Esophagus squamous epithelium (tissue), 5 donors: ENCODE measurements at regions not wholly inside any gene's neighbourhood (a gene's known extent, or its start where the extent isn't known, plus 50 kb on each side); places are given as distances from the start of the nearest gene placed in this dataset.
A peak's percentile ranks its signal among the peaks of the same experiment; 100 is the strongest.

ENCODE experiments used
- DNase-seq: peaks from one replicate; lab custom pipeline; 2025; lab: John Stamatoyannopoulos, UW
- H3K27ac ChIP-seq, 4 donors: fragments of 200-600 bp; sonication (generic); one replicate each; pipeline ENCODE4 v1.5.1; 2016 to 2019; ENCODE audit warnings: mild to moderate bottlenecking in 1 of 4
- H3K27me3 ChIP-seq, 4 donors: fragments of 200-600 bp; sonication (generic); 1 replicate in 3 of 4; 2 replicates in 1 of 4; pipeline versions ENCODE4 v1.5.1 to v1.6.0; 2017 to 2021; ENCODE audit warnings: antibody characterized with exemption in 1 of 4
- H3K36me3 ChIP-seq, 3 donors: fragments of 200-600 bp; sonication (generic); one replicate each; pipeline ENCODE4 v1.5.1; 2016 to 2019
- H3K4me1 ChIP-seq, 3 donors: fragments of 200-600 bp; sonication (generic); one replicate each; pipeline ENCODE4 v1.5.1; 2017 to 2019
- H3K4me3 ChIP-seq, 4 donors: fragments of 200-600 bp; sonication (generic); 1 replicate in 3 of 4; 2 replicates in 1 of 4; pipeline ENCODE4 v1.5.1; 2016 to 2019; ENCODE audit warnings: mild to moderate bottlenecking in 2 of 4, moderate library complexity in 1 of 4
- H3K9me3 ChIP-seq, 3 donors: fragments of 200-600 bp; sonication (generic); one replicate each; pipeline ENCODE4 v1.5.1; 2016 to 2019
- POLR2A ChIP-seq, 4 donors: fragments of 450-650 bp; IDR thresholded peaks; one replicate each; pipeline ENCODE4 v1.6.1; 2017; ENCODE audit warnings: antibody characterized with exemption in 4 of 4, mild to moderate bottlenecking in 4 of 4, moderate library complexity in 3 of 4
- WGBS, 2 donors: methylation state at CpG; one replicate each; pipeline ENCODE4 v1.1.5; 2018; 5-methylcytosine and 5-hydroxymethylcytosine counted together
- intact Hi-C: fragments of 100-400 bp; cut with DNase I; formaldehyde crosslinking; loops from one replicate; pipeline ENCODE4 v1.15.0; 2022
- TF ChIP-seq, protein P1 (sequence below), 6 experiments: fragments of 450-650 bp in 4 of 6; fragments of 200-600 bp in 2 of 6; sonication (generic) in 2 of 6; IDR thresholded peaks; one replicate each; pipeline ENCODE4 v1.5.1; 2016 to 2019; ENCODE audit warnings: antibody characterized with exemption in 6 of 6, mild to moderate bottlenecking in 4 of 6, moderate library complexity in 4 of 6
- donor health status: DM: yes; HTN: yes; CAD: no.

DNA sequence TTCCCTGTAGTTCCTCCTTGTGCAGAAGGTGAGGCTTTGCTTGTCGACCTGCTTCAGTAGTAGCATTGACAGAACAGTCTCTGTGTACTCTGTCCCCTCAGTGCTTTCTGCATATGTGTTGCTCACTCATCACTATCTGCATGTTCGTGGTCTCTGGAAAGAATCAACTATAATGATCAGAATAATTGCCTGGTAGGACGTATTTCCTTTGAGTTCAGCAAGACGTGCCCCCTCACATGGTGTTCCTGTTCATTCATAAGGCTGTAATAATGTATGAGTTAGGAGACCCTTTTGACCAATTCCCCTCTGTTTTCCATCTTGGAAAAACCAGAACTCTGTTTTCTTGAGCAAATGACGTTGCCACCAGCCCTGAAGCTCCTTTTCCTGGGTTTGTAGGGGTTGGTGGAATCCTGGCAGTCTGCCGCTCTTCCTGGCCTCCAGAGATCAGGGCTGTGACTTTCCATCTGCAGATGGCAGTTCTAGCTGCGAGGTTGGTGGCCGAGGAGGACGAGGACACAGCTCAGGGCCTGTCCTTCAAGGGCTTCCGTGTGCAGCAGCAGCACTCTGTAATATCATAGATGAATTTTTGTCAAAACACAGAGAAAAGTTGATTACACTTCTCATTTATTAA lies 61.9 kb downstream of the EXOSC2 start:
- no peak for TF ChIP-seq POLR2A (IDR thresholded peaks at IDR 0.05)
- TF ChIP-seq, protein P1, sequence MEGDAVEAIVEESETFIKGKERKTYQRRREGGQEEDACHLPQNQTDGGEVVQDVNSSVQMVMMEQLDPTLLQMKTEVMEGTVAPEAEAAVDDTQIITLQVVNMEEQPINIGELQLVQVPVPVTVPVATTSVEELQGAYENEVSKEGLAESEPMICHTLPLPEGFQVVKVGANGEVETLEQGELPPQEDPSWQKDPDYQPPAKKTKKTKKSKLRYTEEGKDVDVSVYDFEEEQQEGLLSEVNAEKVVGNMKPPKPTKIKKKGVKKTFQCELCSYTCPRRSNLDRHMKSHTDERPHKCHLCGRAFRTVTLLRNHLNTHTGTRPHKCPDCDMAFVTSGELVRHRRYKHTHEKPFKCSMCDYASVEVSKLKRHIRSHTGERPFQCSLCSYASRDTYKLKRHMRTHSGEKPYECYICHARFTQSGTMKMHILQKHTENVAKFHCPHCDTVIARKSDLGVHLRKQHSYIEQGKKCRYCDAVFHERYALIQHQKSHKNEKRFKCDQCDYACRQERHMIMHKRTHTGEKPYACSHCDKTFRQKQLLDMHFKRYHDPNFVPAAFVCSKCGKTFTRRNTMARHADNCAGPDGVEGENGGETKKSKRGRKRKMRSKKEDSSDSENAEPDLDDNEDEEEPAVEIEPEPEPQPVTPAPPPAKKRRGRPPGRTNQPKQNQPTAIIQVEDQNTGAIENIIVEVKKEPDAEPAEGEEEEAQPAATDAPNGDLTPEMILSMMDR (IDR thresholded peaks at IDR 0.05): no peak
- H3K4me1 ChIP-seq: peaks cover 0 to 16% (median 3%) of the 10 kb centered on the region in 3 donors
- no peak overlapping the region for H3K27ac ChIP-seq
- H3K27me3 ChIP-seq: no peaks in the 10 kb centered on the region
- WGBS, 2 donors: 73 to 85% methylated on average over 8 to 10 of the region's 10 CpGs
- intact Hi-C loops: no loop called here
- no peak overlapping the region for H3K4me3 ChIP-seq
- no peaks in the 10 kb centered on the region for H3K9me3 ChIP-seq
- H3K36me3 ChIP-seq: peaks cover 0 to 7% (median 0%) of the 10 kb centered on the region in 3 donors
- no peak for DNase-seq

GRCh38 chr9:130756037-130756436 lies 62.5 kb downstream of the EXOSC2 start:
- Histone ChIP-seq H3K27me3 (no peaks in the 10 kb centered on the region), H3K9me3 (no peaks in the 10 kb centered on the region), H3K4me1 (peaks cover 0 to 16% (median 3%) of the 10 kb centered on the region in 3 donors), H3K36me3 (peaks cover 0 to 7% (median 0%) of the 10 kb centered on the region in 3 donors), H3K4me3 (no peak overlapping the region), H3K27ac (no peak overlapping the region)
- 24 to 27% methylated on average over 2 of the region's 2 CpGs for whole genome bisulfite sequencing, 2 donors
- no peak for DNase-seq
- TF ChIP-seq, protein P1 (IDR thresholded peaks at IDR 0.05): no peak
- no peak for TF ChIP-seq POLR2A (IDR thresholded peaks at IDR 0.05)
- intact Hi-C loops: no loop called here

DNA sequence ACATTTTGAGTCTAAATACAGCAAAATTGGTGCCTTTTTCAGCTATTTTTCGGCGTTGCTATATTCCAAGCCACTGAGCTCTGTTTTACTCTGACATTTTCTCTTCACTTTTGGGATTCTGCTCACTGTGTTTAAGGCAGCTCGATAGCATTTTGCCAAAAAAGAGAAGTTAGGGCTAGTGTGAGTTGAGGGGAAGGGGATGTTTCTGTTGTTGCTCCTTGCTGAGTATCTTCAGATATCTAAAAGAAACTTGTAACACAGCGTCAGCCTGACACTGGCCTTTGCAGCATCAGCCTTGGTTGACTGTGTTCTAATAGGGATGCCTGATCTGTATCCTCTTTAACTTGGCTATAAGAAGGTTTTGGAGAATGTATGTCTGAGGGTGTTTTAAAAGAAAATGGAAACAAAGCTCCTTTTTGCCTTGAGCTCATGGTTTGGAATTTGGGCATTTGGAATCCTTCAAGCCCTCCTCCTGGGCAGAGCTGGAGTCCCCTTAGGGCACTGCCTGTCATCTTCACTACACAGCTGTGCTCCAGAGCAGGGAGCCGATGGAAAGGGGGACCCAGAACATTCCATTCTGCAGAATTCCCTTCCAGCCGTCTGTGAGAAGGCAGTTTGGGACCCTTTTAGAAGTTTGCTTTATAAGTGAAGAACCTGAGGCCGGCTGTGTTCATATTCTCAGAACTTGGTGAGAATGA lies 63.0 kb downstream of the EXOSC2 start:
- peaks cover 0 to 16% (median 3%) of the 10 kb centered on the region in 3 donors for H3K4me1 ChIP-seq
- 67 to 72% methylated on average over 5 to 7 of the region's 7 CpGs for WGBS, 2 donors
- H3K27ac ChIP-seq: peak overlapping the region in 1 of 4 donors; percentile 9
- peaks cover 0 to 2% (median 0%) of the 10 kb centered on the region in 3 donors for H3K36me3 ChIP-seq
- H3K4me3 ChIP-seq: no peak overlapping the region
- no peak for DNase-seq
- H3K9me3 ChIP-seq: no peaks in the 10 kb centered on the region
- H3K27me3 ChIP-seq: no peaks in the 10 kb centered on the region
- intact Hi-C loops: no loop called here
- no peak for TF ChIP-seq POLR2A (IDR thresholded peaks at IDR 0.05)
- TF ChIP-seq, protein P1 (IDR thresholded peaks at IDR 0.05): no peak

DNA sequence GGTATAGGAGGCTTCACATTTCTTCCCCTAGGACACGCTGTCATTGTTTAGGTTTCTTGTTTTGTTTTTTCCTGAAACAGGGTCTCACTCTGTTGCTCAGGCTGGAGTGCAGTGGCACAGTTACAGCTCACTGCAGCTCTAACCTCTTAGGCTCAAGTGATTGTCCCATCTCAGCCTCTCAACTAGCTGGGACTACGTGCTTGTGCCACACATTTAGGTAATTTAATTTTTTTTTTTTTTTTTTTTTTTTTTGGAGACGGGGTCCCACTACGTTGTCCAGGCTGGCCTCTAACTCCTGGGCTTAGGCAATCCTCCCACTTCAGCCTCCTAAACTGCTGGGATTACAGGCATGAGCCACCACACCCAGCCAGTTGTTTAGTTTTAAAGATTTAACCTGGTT lies 66.2 kb downstream of the EXOSC2 start:
- WGBS, 2 donors: 65 to 86% methylated on average over 4 of the region's 4 CpGs
- Histone ChIP-seq H3K4me3 (no peak overlapping the region), H3K4me1 (peaks cover 0 to 22% (median 3%) of the 10 kb centered on the region in 3 donors), H3K9me3 (no peaks in the 10 kb centered on the region), H3K27me3 (no peaks in the 10 kb centered on the region), H3K27ac (no peak overlapping the region), H3K36me3 (no peaks in the 10 kb centered on the region)
- intact Hi-C loops: no loop called here
- no peak for TF ChIP-seq POLR2A (IDR thresholded peaks at IDR 0.05)
- TF ChIP-seq, protein P1 (IDR thresholded peaks at IDR 0.05): no peak
- DNase-seq: no peak
